Amniotic epithelial cell (primary cell): ENCODE measurements at regions not wholly inside any gene's neighbourhood (a gene's known extent, or its start where the extent isn't known, plus 50 kb on each side); places are given as distances from the start of the nearest gene placed in this dataset.
A peak's percentile ranks its signal among the peaks of the same experiment; 100 is the strongest.

Experiments used
- DNase-seq: peaks from one replicate; pipeline ENCODE4 v3.0.0-alpha.2; 2010; ENCODE audit warnings: low read depth

GRCh38 chr1:82195245-82195644 lies 394.5 kb downstream of the ADGRL2 start:
- no peak for DNase-seq

GRCh38 chr1:82185084-82185483 lies 384.4 kb downstream of the ADGRL2 start:
- DNase-seq, result no peak

- no peak for DNase-seq
Observed at GRCh38 chr1:82181846-82182245, 381.1 kb downstream of the ADGRL2 start.

- no peak for DNase-seq
Observed at GRCh38 chr1:82179131-82179530, 378.4 kb downstream of the ADGRL2 start.

- no peak for DNase-seq
Observed at GRCh38 chr1:82177192-82177591, 376.5 kb downstream of the ADGRL2 start.

- DNase-seq, result no peak
Observed at GRCh38 chr1:82171955-82172354, 371.2 kb downstream of the ADGRL2 start.

- DNase-seq, result no peak
Observed at GRCh38 chr1:82168482-82168881, 367.7 kb downstream of the ADGRL2 start.

- no peak for DNase-seq
Observed at GRCh38 chr1:82165304-82165703, 364.6 kb downstream of the ADGRL2 start.

GRCh38 chr1:82162486-82163420 lies 362.0 kb downstream of the ADGRL2 start:
- no peak for DNase-seq

- DNase-seq, result peak; percentile 3
Observed at GRCh38 chr1:82161700-82162141, 361.0 kb downstream of the ADGRL2 start.

- no peak for DNase-seq
Observed at GRCh38 chr1:82160903-82161302, 360.2 kb downstream of the ADGRL2 start.

GRCh38 chr1:82160036-82160435 lies 359.3 kb downstream of the ADGRL2 start:
- peak; percentile 5 for DNase-seq

- no peak for DNase-seq
Observed at GRCh38 chr1:82158981-82159380, 358.2 kb downstream of the ADGRL2 start.

- no peak for DNase-seq
Observed at GRCh38 chr1:82154219-82154970, 353.7 kb downstream of the ADGRL2 start.

- DNase-seq, result no peak
Observed at GRCh38 chr1:82153752-82154151, 353.0 kb downstream of the ADGRL2 start.

GRCh38 chr1:82153272-82153629 lies 352.5 kb downstream of the ADGRL2 start:
- no peak for DNase-seq

GRCh38 chr1:82152356-82153271 lies 351.9 kb downstream of the ADGRL2 start:
- DNase-seq, result no peak

- no peak for DNase-seq
Observed at GRCh38 chr1:82145656-82146055, 344.9 kb downstream of the ADGRL2 start.

- DNase-seq, result no peak
Observed at GRCh38 chr1:82143108-82143833, 342.5 kb downstream of the ADGRL2 start.

GRCh38 chr1:82141390-82141789 lies 340.7 kb downstream of the ADGRL2 start:
- no peak for DNase-seq

- no peak for DNase-seq
Observed at GRCh38 chr1:82139751-82140468, 339.2 kb downstream of the ADGRL2 start.
